IMR-90 (cell line): ENCODE measurements at regions not wholly inside any gene's neighbourhood (a gene's known extent, or its start where the extent isn't known, plus 50 kb on each side); places are given as distances from the start of the nearest gene placed in this dataset.

Experiments
- ATAC-seq: fragments of 200-7000 bp; cut with Tn5 transposase; 2 replicates; pipeline ENCODE4 v1.9.1; 2020; ENCODE audit warnings: low read depth, mild to moderate bottlenecking, moderate library complexity
- BruUV-seq: library from RNA; stranded (reverse); fragments of 400-500 nt; replicated peaks from 2 replicates; lab custom pipeline; 2021; lab: Mats Ljungman, UMichigan
- CTCF ChIA-PET: fragments of 300-600 bp; formaldehyde crosslinking; extraction: SDS; loops from one replicate; lab custom pipeline; 2021; ENCODE audit warnings: antibody characterized with exemption; lab: Yijun Ruan, JAX
- POLR2A ChIA-PET: fragments of 300-600 bp; sonication (Branson Sonifier 250); formaldehyde crosslinking; loops from one replicate; lab custom pipeline; 2022; ENCODE audit warnings: antibody characterized with exemption; ENCODE audit not compliant: unreplicated experiment; lab: Charles Lee
- DNase-seq: peaks from one replicate; pipeline ENCODE4 v3.0.0; 2013
- H2AFZ ChIP-seq: replicated peaks from 2 replicates; pipeline ENCODE3; 2013; ENCODE audit warnings: low read length, mild to moderate bottlenecking; ENCODE audit not compliant: poor library complexity
- H2AK5ac ChIP-seq: 2 replicates; pipeline ENCODE4 v1.6.1; 2013; ENCODE audit warnings: low read depth, low read length, inconsistent platforms
- H2AK9ac ChIP-seq: replicated peaks from 2 replicates; pipeline ENCODE3; 2013; ENCODE audit warnings: mild to moderate bottlenecking, low read depth, low read length, moderate library complexity; ENCODE audit not compliant: poor library complexity
- H2BK120ac ChIP-seq: 2 replicates; pipeline ENCODE4 v1.6.1; 2013; ENCODE audit warnings: low read depth, low read length, inconsistent platforms
- H2BK15ac ChIP-seq: 3 replicates; pipeline ENCODE4 v1.6.1; 2013; ENCODE audit warnings: low read depth, low read length, inconsistent platforms
- H2BK20ac ChIP-seq: 2 replicates; pipeline ENCODE4 v1.6.1; 2013; ENCODE audit warnings: low read depth, mild to moderate bottlenecking, inconsistent platforms, low read length, moderate library complexity
- H2BK5ac ChIP-seq: 2 replicates; pipeline ENCODE4 v1.6.1; 2013; ENCODE audit warnings: mild to moderate bottlenecking, low read depth, low read length, inconsistent platforms; ENCODE audit not compliant: poor library complexity, severe bottlenecking
- H3K14ac ChIP-seq: replicated peaks from 2 replicates; pipeline ENCODE4 v1.6.1; 2013; ENCODE audit warnings: low read depth, low read length, inconsistent platforms
- H3K18ac ChIP-seq: 2 replicates; pipeline ENCODE4 v1.6.1; 2013; ENCODE audit warnings: low read depth, low read length, control low read depth
- H3K23ac ChIP-seq: 2 replicates; pipeline ENCODE4 v1.6.1; 2013; ENCODE audit warnings: low read depth, low read length, inconsistent platforms
- H3K27ac ChIP-seq: 2 replicates; pipeline ENCODE4 v1.5.1; 2013; ENCODE audit warnings: mild to moderate bottlenecking, control low read depth, low read length; ENCODE audit not compliant: insufficient read depth
- H3K27me3 ChIP-seq: 2 replicates; pipeline ENCODE4 v1.6.1; 2013; ENCODE audit warnings: low read length; ENCODE audit not compliant: control insufficient read depth, insufficient read depth
- H3K36me3 ChIP-seq: 2 replicates; pipeline ENCODE4 v1.6.1; 2013; ENCODE audit warnings: low read length, mixed read lengths; ENCODE audit not compliant: control insufficient read depth, insufficient read depth
- H3K4ac ChIP-seq: 2 replicates; pipeline ENCODE4 v1.6.1; 2013; ENCODE audit warnings: low read depth, low read length, inconsistent platforms
- H3K4me1 ChIP-seq: 2 replicates; pipeline ENCODE4 v1.6.1; 2013; ENCODE audit warnings: low read length, mixed read lengths; ENCODE audit not compliant: control insufficient read depth, insufficient read depth
- H3K4me2 ChIP-seq: 2 replicates; pipeline ENCODE4 v1.6.1; 2013; ENCODE audit warnings: low read depth, mild to moderate bottlenecking, control low read depth, low read length, moderate library complexity
- H3K4me3 ChIP-seq: 2 replicates; pipeline ENCODE4 v1.5.1; 2013; ENCODE audit warnings: low read depth, mild to moderate bottlenecking, control low read depth, low read length, moderate library complexity; ENCODE audit not compliant: insufficient read depth
- H3K56ac ChIP-seq: 2 replicates; pipeline ENCODE4 v1.6.1; 2013; ENCODE audit warnings: low read length, inconsistent platforms; ENCODE audit not compliant: insufficient read depth; ENCODE audit errors: extremely low read depth
- H3K79me1 ChIP-seq, 2 experiments: 2 replicates each; pipeline ENCODE4 v1.6.1; 2013; ENCODE audit warnings: low read length in 2 of 2, inconsistent platforms in 1 of 2, low read depth in 1 of 2
- H3K9ac ChIP-seq: 2 replicates; pipeline ENCODE4 v1.6.1; 2013; ENCODE audit warnings: low read depth, low read length, control low read depth
- H3K9me1 ChIP-seq: 2 replicates; pipeline ENCODE4 v1.6.1; 2013; ENCODE audit warnings: low read length, inconsistent platforms; ENCODE audit not compliant: insufficient read depth
- H3K9me3 ChIP-seq: 2 replicates; pipeline ENCODE4 v1.6.1; 2013; ENCODE audit warnings: low read length; ENCODE audit not compliant: control insufficient read depth, insufficient read depth
- H4K20me1 ChIP-seq: 2 replicates; pipeline ENCODE4 v1.6.1; 2013; ENCODE audit warnings: low read length, inconsistent platforms; ENCODE audit not compliant: insufficient read depth
- H4K5ac ChIP-seq: 2 replicates; pipeline ENCODE4 v1.6.1; 2013; ENCODE audit warnings: mild to moderate bottlenecking, low read depth, low read length, control low read depth
- H4K8ac ChIP-seq, 2 experiments: 2 replicates each; pipeline ENCODE4 v1.6.1; 2013; ENCODE audit warnings: low read depth in 2 of 2, low read length in 2 of 2, control low read depth in 1 of 2, inconsistent platforms in 1 of 2
- H4K91ac ChIP-seq: 2 replicates; pipeline ENCODE4 v1.6.1; 2013; ENCODE audit warnings: low read depth, low read length, inconsistent platforms; ENCODE audit not compliant: insufficient read depth
- CHD1 ChIP-seq: IDR thresholded peaks from 2 replicates; pipeline ENCODE4 v1.6.1; 2012; ENCODE audit warnings: low read depth, low read length, improper control_type of control experiment
- FOS ChIP-seq: fragments of 150-350 bp; IDR thresholded peaks from 2 replicates; pipeline ENCODE4 v1.6.1; 2016; ENCODE audit warnings: low read depth, low read length
- MAFK ChIP-seq: IDR thresholded peaks from 2 replicates; pipeline ENCODE4 v1.6.1; 2012; ENCODE audit warnings: low read depth, low read length, improper control_type of control experiment
- MAZ ChIP-seq: IDR thresholded peaks from 2 replicates; pipeline ENCODE4 v1.6.1; 2012; ENCODE audit warnings: low read depth, mild to moderate bottlenecking, low read length, improper control_type of control experiment, moderate library complexity, borderline replicate concordance
- MXI1 ChIP-seq: IDR thresholded peaks from 2 replicates; pipeline ENCODE4 v1.6.1; 2012; ENCODE audit warnings: low read depth, mild to moderate bottlenecking, low read length, moderate library complexity, borderline replicate concordance
- RAD21 ChIP-seq: IDR thresholded peaks from 2 replicates; pipeline ENCODE4 v1.6.1; 2012; ENCODE audit warnings: low read length, improper control_type of control experiment
- RFX5 ChIP-seq: IDR thresholded peaks from 2 replicates; pipeline ENCODE4 v1.8.0; 2012; ENCODE audit warnings: low read depth, mild to moderate bottlenecking, low read length, moderate library complexity
- SMC3 ChIP-seq: fragments of 150-350 bp; IDR thresholded peaks from 2 replicates; pipeline ENCODE4 v1.6.1; 2016; ENCODE audit warnings: low read depth, mild to moderate bottlenecking, antibody characterized with exemption, low read length, moderate library complexity
- WGBS, 2 experiments: methylation state at CpG; one replicate each; pipeline versions ENCODE4 v1.1.5 to v1.1.7; 2013; ENCODE audit warnings: missing lambda C conversion rate in 2 of 2; ENCODE audit not compliant: insufficient read length in 1 of 2; ENCODE audit errors: extremely low coverage in 2 of 2; 5-methylcytosine and 5-hydroxymethylcytosine counted together
- dilution Hi-C: fragments of 300-500 bp; cut with HindIII; formaldehyde crosslinking; loops from one replicate; pipeline ENCODE4 v1.14.3; 2018; ENCODE audit warnings: low sequenced_read_pairs; ENCODE audit not compliant: unreplicated experiment
- in situ Hi-C: fragments of 300-500 bp; cut with MboI; formaldehyde crosslinking; loops from 3 replicates; pipeline ENCODE4 v1.14.3; 2019; ENCODE audit warnings: low sequenced_read_pairs, inconsistent platforms, mixed read lengths
- intact Hi-C: fragments of 100-400 bp; cut with micrococcal nuclease; formaldehyde crosslinking; loops from 2 replicates; pipeline ENCODE4 v1.10.0; 2022
- TF ChIP-seq, protein P1 (sequence below): fragments of 150-350 bp; IDR thresholded peaks from 2 replicates; pipeline ENCODE4 v1.6.1; 2016; ENCODE audit warnings: low read depth, mild to moderate bottlenecking, low read length, moderate library complexity, borderline replicate concordance
- TF ChIP-seq, protein P2 (sequence below): conservative IDR thresholded peaks from 2 replicates; pipeline ENCODE4 v1.5.1; 2012; ENCODE audit warnings: mild to moderate bottlenecking, low read depth, low read length, improper control_type of control experiment

DNA sequence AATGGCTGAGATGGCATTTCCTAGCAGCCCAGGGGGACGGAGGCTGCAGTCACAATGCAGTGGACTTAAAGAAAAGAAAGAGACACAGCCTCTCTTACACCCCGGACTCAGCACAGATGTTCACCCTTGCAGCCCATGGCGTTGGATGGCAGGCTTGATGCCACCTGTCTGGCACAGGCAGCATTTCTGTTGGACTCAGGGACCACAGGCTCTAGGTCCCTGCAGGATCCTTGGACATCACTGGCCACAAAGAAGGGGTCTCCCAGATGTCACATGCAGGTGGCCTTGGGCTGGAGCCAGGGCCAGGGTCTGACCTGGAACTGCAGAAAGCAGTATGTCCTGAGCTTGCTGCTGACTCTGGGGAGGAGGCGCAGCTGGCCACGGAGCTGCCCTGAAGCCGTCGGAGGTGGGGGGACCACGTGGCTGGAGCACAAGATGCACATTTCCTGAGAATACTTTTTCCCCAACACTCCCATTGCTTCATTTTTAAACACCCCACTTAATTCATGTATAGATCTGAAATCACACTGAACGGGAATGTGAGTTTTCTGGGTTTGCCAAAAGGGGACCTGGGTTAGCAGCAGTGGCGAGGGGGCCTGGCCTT lies 102.3 kb upstream of the SULF2 start:
- no peak overlapping the region for H3K56ac ChIP-seq
- no peak overlapping the region for H4K91ac ChIP-seq
- no peaks in the 10 kb centered on the region for H4K20me1 ChIP-seq
- H3K79me1 ChIP-seq = no peaks in the 10 kb centered on the region
- H2AK5ac ChIP-seq = no peak overlapping the region
- dilution Hi-C loops (no loop called here), intact Hi-C loops (no loop called here), in situ Hi-C loops (no loop called here)
- no peaks in the 10 kb centered on the region for H3K9me1 ChIP-seq
- no peak overlapping the region for H3K14ac ChIP-seq
- H3K9me3 ChIP-seq = no peaks in the 10 kb centered on the region
- H2BK15ac ChIP-seq = no peak overlapping the region
- H3K4ac ChIP-seq = no peak overlapping the region
- BruUV-seq = no TSS peak
- no peaks in the 10 kb centered on the region; the same call in 1 of the 2 replicates for H3K27me3 ChIP-seq
- no peak overlapping the region for H3K18ac ChIP-seq
- CTCF ChIA-PET = no interaction called here
- H3K9ac ChIP-seq = no peak overlapping the region
- POLR2A ChIA-PET = no interaction called here
- no peak overlapping the region for H4K8ac ChIP-seq
- H3K23ac ChIP-seq = no peak overlapping the region
- H2BK20ac ChIP-seq = no peak overlapping the region
- no peak overlapping the region for H3K4me3 ChIP-seq
- no peak overlapping the region for H3K27ac ChIP-seq
- ATAC-seq (no peak), DNase-seq (no peak)
- H4K5ac ChIP-seq = no peak overlapping the region
- H2AK9ac ChIP-seq = no peak overlapping the region
- WGBS, 2 experiments = no CpG with 5 or more reads among the region's 10 CpGs
- no peak overlapping the region for H3K4me2 ChIP-seq
- no peaks in the 10 kb centered on the region for H3K4me1 ChIP-seq
- TF ChIP-seq, protein P1, sequence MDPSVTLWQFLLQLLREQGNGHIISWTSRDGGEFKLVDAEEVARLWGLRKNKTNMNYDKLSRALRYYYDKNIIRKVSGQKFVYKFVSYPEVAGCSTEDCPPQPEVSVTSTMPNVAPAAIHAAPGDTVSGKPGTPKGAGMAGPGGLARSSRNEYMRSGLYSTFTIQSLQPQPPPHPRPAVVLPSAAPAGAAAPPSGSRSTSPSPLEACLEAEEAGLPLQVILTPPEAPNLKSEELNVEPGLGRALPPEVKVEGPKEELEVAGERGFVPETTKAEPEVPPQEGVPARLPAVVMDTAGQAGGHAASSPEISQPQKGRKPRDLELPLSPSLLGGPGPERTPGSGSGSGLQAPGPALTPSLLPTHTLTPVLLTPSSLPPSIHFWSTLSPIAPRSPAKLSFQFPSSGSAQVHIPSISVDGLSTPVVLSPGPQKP = no peak
- TF ChIP-seq RFX5 = no peak
- no peak for TF ChIP-seq RAD21
- TF ChIP-seq CHD1 = no peak
- no peak for TF ChIP-seq FOS
- TF ChIP-seq SMC3 = no peak
- TF ChIP-seq MXI1 = no peak
- TF ChIP-seq, protein P2, sequence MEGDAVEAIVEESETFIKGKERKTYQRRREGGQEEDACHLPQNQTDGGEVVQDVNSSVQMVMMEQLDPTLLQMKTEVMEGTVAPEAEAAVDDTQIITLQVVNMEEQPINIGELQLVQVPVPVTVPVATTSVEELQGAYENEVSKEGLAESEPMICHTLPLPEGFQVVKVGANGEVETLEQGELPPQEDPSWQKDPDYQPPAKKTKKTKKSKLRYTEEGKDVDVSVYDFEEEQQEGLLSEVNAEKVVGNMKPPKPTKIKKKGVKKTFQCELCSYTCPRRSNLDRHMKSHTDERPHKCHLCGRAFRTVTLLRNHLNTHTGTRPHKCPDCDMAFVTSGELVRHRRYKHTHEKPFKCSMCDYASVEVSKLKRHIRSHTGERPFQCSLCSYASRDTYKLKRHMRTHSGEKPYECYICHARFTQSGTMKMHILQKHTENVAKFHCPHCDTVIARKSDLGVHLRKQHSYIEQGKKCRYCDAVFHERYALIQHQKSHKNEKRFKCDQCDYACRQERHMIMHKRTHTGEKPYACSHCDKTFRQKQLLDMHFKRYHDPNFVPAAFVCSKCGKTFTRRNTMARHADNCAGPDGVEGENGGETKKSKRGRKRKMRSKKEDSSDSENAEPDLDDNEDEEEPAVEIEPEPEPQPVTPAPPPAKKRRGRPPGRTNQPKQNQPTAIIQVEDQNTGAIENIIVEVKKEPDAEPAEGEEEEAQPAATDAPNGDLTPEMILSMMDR = no peak
- no peak for TF ChIP-seq MAZ
- TF ChIP-seq MAFK = no peak
- H3K36me3 ChIP-seq = no peaks in the 10 kb centered on the region
- H2BK5ac ChIP-seq = no peak overlapping the region
- H2BK120ac ChIP-seq = no peak overlapping the region
- H2AFZ ChIP-seq = no peak overlapping the region
